ENCODE measurements at regions not wholly inside any gene's neighbourhood (a gene's known extent, or its start where the extent isn't known, plus 50 kb on each side); places are given as distances from the start of the nearest gene placed in this dataset.

GRCh38 chr11:81852896-81853295 lies 880.8 kb downstream of the FAM181B start:
- ATAC-seq, result no peak
- no peak overlapping the region for H3K4me3 ChIP-seq
- ChIA-PET POLR2A (no interaction called here), RAD21 (ENCODE audit: unreplicated experiment) (no interaction called here), SMC1A (ENCODE audit: uncharacterized antibody, unreplicated experiment) (interaction anchor here (1.1 kb wide), 1 partner anchor 8 kb away, joined by 3 read pairs; no protein-coding TSS in a partner anchor), CTCF (no interaction called here)
- in situ Hi-C loops (cut with MboI), result no loop called here
- H3K4me1 ChIP-seq (ENCODE audit: control insufficient read depth, insufficient read depth, low read length), result no peaks in the 10 kb centered on the region
- WGBS (ENCODE audit: insufficient coverage, insufficient replicate concordance, low lambda C conversion rate, missing lambda C conversion rate), result 0% methylated on average over 1 of the region's 1 CpG
- H3K27ac ChIP-seq (ENCODE audit: control insufficient read depth, insufficient read depth), result no peak overlapping the region
- BruUV-seq (replicated peaks), result no TSS peak
- no peaks in the 10 kb centered on the region for H3K79me2 ChIP-seq (ENCODE audit: control insufficient read depth, insufficient read depth, low read length)
- H3K27me3 ChIP-seq (replicated peaks in 1 of 2; ENCODE audit: control insufficient read depth in 2 of 2, insufficient read depth in 2 of 2, low read length in 1 of 2), result no peaks in the 10 kb centered on the region
- intact Hi-C loops (cut with micrococcal nuclease; ENCODE audit: unreplicated experiment), result no loop called here
- no peaks in the 10 kb centered on the region for H3K36me3 ChIP-seq (ENCODE audit: control insufficient read depth in 2 of 2, insufficient read depth in 2 of 2, low read length in 1 of 2)
- H3K4me2 ChIP-seq (ENCODE audit: control insufficient read depth, insufficient read depth), result no peak overlapping the region
- no peak for TF ChIP-seq RBBP5 (conservative IDR thresholded peaks at IDR 0.05)
- no peak for TF ChIP-seq ATF7 (IDR thresholded peaks at IDR 0.05; ENCODE audit: low read depth)
- TF ChIP-seq POLR2AphosphoS2 (IDR thresholded peaks at IDR 0.05; ENCODE audit: low read depth, low read length), result no peak
- no peak for TF ChIP-seq RUNX3 (IDR thresholded peaks at IDR 0.05; ENCODE audit: low read length)
- TF ChIP-seq SMAD1 (IDR thresholded peaks at IDR 0.05; ENCODE audit: low read depth, partially characterized antibody), result no peak
- TF ChIP-seq SIX5 (IDR thresholded peaks at IDR 0.05; ENCODE audit: low read depth, low read length, severe bottlenecking), result no peak
- no peak for TF ChIP-seq CEBPZ (IDR thresholded peaks at IDR 0.05; ENCODE audit: low read depth, low read length)
- TF ChIP-seq YY1 (IDR thresholded peaks at IDR 0.05; ENCODE audit: low read depth, low read length), result no peak
- no peak for TF ChIP-seq CEBPB (IDR thresholded peaks at IDR 0.05; ENCODE audit: borderline replicate concordance in 1 of 2, low read depth in 2 of 2, low read length in 2 of 2)
- no peak for TF ChIP-seq CHD1 (IDR thresholded peaks at IDR 0.05; ENCODE audit: low read depth, low read length)
- H2AFZ ChIP-seq (ENCODE audit: control insufficient read depth, low read depth, low read length), result no peak overlapping the region
- H3K9ac ChIP-seq (ENCODE audit: control insufficient read depth, insufficient read depth, low read length), result no peak overlapping the region
- DNase-seq (ENCODE audit: low read depth, low spot score), result no peak
- no peaks in the 10 kb centered on the region for H3K9me3 ChIP-seq (replicated peaks; ENCODE audit: control insufficient read depth, insufficient read depth, low read length)
- no peaks in the 10 kb centered on the region for H4K20me1 ChIP-seq (ENCODE audit: control insufficient read depth, insufficient read depth)
- FAIRE-seq, result no peak
